ENCODE measurements at regions not wholly inside any gene's neighbourhood (a gene's known extent, or its start where the extent isn't known, plus 50 kb on each side); places are given as distances from the start of the nearest gene placed in this dataset.
"Not testable (repeated sequence)": the region's sequence is repeated elsewhere in the genome, so short reads cannot be mapped to it uniquely, and the experiment has no call there.

DNA sequence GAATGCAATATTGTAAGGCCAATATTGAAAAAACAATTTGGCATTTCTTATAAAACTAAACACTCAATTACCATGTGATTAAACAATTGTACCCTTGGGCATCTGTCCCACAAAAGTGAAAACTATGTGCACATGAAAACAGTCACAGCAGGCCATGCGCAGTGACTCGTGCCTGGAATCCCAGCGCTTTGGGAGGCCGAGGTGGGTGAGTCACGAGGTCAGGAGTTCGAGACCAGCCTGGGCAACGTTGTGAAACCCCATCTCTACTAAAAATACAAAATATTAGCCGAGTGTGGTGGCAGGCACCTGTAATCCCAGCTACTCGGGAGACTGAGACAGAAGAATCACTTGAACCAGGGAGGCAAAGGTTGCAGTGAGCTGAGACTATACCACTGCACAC lies 343.7 kb downstream of the DMRTA1 start:
- ATAC-seq (no peak), DNase-seq (ENCODE audit: missing footprints) (no peak)
- intact Hi-C loops (cut with DNase I): no loop called here

DNA sequence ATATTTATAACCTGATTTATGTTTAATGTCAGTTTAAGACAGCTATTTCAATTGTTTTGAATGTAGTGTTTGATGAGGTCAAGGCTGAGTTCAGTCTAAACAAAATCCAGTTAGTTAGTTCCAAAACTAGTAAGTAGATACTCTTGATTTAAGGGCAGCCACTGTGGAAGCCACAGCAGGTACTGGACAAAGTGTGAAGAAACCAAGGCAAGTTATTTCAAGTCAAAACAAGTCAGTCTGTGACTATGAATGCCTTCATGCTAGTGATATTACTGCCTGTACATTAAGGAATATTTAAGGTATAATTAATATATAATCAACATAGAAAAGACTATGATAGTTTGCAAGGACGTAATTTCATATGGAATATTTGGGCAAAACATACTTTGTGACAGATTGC lies 362.3 kb downstream of the DMRTA1 start:
- ATAC-seq: no peak
- intact Hi-C loops (cut with DNase I): no loop called here
- no peak for DNase-seq (ENCODE audit: missing footprints)

DNA sequence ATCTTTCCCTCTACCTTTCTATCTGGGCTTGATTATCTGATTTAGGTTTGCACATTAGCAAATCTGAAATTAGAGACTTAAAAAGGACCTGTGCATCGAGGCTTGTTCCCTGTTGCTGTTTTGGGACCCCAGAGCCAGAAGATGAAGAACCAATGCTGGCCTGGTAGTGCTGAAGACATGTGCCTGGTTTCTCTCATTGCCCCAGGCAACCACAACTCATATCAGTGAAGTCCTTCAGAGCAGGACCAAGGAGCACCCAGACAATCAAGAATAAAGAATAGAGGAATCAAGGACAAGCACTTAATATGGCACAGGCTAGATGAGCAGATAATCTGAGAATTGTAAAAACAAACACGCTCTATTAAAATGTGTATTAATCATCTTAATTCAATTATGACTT lies 362.7 kb downstream of the DMRTA1 start:
- no peak for ATAC-seq
- no peak for DNase-seq (ENCODE audit: missing footprints)
- intact Hi-C loops (cut with DNase I): no loop called here

DNA sequence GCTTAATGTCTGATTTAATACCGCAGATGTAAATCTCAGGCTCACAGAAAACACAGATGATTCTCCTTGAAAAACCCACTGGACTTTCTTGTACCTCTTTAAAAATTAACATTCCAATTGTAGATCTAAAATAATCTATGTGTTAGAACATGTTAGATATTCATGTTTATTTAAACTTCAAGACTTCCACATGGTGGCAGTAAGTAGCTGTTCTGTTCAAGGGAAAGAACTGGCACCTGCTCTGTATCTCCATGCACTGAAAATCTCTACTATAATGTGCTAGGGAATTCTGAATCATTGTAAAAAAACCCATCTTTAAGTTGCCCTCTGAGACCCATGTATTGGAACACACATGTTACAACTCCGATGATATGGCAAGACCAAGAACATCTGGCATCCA lies 366.9 kb downstream of the DMRTA1 start:
- DNase-seq (ENCODE audit: missing footprints) (no peak), ATAC-seq (no peak)
- intact Hi-C loops (cut with DNase I): no loop called here

DNA sequence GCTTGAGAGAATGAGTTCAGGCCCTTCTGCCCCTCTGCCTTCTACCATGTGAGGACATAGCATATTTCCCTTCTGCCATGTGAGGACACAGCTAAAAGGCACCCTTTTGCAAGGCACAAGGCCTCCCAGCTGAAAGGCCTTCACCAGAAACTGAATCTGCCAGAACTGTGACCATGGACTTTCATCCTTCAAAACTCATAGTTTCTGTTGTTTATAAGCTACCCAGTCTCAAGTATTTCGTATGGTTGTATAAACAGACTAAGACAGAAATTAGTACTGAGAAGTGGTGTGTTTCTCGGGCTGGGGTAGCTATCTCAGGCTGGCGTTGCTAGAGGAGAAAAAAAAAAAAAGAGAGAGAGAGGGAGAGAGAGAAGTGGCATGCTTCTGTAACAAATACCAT lies 368.6 kb downstream of the DMRTA1 start:
- ATAC-seq (no peak), DNase-seq (ENCODE audit: missing footprints) (no peak)
- intact Hi-C loops (cut with DNase I): no loop called here

DNA sequence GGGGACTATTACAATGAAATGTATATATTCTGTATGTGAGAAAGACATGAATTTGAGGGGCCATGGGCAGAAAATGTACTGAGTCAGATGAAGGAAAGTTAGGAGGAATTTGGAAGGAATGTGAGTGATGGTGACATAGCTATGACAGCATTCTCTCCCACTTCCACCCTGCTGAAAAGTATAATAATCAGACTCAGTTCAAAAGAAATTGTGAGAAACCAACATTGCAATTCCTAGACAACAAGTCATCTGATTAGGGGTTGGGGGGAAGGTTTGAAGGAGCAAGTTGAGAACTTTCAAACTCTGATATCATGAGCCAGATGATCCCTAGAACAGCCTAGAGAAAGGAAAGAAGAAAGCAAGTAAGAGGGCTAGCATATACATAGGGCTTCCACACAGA lies 370.6 kb downstream of the DMRTA1 start:
- intact Hi-C loops (cut with DNase I): no loop called here
- ATAC-seq (no peak), DNase-seq (ENCODE audit: missing footprints) (no peak)

DNA sequence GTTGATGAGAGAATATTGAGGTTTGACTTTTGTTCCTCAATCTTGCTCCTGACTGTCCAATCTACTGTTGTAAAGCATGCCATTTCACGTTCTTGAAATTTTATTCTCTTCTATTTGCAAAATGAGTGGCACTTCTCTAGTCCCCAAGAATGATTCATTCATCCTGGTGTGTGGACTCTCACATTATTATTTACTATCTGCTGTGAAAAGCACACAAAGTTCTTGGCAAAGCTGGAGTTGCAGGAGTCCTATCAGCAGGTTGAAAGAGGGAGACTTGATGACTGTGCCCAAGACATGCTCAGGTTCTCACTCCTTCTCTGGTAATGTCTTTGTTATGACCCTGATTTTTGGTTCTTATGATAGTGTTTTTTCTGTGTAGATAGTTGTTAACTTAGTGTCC lies 382.6 kb downstream of the DMRTA1 start:
- DNase-seq (ENCODE audit: missing footprints) (no peak), ATAC-seq (no peak)
- intact Hi-C loops (cut with DNase I): no loop called here

DNA sequence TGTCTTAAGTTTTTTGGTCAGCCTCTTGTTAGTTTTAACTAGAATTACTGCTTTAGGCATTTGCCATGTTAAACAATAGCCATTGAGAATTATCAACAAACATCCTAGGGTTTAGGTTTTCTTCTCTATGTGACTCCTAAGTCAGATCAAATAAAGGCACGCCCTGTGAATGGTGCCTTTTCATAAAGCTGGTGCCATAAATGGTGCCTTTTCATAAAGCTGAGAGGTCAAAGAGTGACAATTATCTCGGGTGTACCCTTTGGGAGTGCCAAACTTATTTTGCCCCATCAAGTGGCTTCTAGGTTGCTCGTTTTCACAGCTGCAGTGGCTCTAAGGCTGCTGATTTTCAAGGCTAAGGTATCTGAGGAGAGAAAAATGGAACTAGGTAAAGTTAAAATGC lies 391.6 kb downstream of the DMRTA1 start:
- no peak for DNase-seq (ENCODE audit: missing footprints)
- ATAC-seq: no peak
- intact Hi-C loops (cut with DNase I): no loop called here

DNA sequence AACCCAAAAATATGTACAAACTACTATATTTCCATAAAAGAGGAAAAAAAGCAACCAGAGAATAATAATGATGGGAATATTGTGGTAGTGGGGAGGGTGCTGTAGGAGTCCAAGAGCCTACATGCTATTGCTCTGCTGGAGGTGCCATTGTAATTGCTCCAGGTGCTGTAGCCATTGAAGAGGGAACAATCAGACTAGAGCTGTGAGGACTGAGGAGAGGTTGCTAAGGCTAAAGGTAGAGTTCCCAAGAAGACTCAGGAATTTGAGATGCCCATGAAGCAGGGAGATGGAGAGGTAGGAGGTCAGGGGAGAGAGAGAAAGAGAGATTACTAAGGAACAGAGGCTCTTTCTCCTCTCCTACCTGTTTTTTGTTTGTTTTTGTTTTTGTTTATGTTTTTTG lies 394.0 kb downstream of the DMRTA1 start:
- intact Hi-C loops (cut with DNase I): no loop called here
- no peak for DNase-seq (ENCODE audit: missing footprints)
- ATAC-seq: no peak

DNA sequence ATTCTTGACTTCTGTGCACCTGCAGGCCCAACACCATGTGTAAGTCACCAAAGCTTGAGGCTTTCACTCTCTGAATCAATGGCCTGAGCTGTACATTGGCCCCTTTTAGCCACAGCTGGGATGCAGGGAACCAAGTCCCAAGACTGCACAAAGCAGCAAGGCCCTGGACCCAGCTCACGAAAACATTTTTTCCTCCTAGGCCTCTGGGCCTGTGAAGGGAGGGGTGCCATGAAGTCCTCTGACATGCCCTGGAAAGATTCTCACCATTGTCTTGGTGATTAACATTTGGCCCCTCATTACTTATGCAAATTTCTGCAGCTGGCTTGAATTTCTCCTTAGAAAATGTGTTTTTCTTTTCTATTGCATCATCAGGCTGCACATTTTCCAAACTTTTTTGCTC lies 398.6 kb downstream of the DMRTA1 start:
- intact Hi-C loops (cut with DNase I); DNase-seq (ENCODE audit: missing footprints); ATAC-seq: not testable (repeated sequence)

DNA sequence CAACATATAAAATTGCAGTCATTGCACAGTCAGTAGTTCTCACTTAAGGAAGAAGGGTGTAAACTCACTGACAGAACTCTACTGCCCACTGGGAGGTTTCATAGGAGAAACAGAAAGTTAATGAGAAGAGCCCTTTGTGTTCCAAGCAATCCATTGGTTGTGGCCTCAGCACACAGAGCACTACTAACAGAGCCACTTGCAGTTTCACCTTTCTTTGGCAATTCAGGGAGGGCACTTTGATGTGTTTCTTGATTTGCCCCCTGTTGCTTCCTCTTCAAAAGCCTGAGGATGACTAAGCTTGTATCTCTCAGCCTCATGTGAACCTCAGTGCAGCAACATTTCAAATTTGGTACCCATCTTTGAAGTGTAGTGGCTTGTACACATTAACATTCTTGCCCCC lies 409.4 kb downstream of the DMRTA1 start:
- intact Hi-C loops (cut with DNase I): no loop called here
- DNase-seq (ENCODE audit: missing footprints): no peak
- ATAC-seq: no peak

DNA sequence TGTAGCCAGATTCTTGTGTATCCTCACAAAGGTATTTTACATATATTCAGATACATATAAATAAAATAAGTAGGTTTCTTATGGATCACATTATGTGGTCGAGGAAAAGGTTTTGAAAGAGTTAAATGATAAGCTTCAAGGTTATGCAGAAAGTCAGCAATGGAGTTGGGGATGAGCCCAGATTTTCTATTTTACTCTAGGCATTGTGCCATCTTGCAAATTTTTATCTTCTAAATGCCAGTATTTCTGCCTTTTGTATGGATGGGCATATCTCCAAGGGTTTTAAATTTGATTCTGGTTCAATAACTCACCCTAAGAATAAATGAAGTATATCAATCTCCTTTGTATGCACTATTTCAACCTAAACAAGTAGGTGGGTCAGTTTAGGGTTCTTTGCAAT lies 410.7 kb downstream of the DMRTA1 start:
- intact Hi-C loops (cut with DNase I): no loop called here
- ATAC-seq (no peak), DNase-seq (ENCODE audit: missing footprints) (no peak)

DNA sequence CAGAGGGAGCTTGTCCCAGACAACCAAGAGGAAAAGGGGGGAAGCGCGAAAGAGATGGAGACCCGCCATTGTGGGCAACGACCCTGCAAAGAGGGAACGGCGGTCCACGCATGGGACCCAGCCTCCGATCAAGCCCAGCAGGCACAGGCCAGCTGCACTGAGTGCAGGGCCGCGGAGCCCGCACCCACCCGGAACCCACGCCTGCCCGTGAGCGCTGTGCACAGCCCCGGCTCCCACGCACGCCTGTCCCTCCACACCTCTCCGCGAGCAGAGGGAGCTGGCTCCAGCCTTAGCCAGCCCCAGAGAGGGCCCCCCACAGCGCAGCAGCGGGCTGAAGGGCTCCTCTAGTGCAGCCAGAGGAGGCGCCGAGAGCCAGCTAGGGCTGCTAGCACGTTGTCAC lies 416.5 kb downstream of the DMRTA1 start:
- DNase-seq (ENCODE audit: missing footprints) (no peak), ATAC-seq (no peak)
- intact Hi-C loops (cut with DNase I): no loop called here

DNA sequence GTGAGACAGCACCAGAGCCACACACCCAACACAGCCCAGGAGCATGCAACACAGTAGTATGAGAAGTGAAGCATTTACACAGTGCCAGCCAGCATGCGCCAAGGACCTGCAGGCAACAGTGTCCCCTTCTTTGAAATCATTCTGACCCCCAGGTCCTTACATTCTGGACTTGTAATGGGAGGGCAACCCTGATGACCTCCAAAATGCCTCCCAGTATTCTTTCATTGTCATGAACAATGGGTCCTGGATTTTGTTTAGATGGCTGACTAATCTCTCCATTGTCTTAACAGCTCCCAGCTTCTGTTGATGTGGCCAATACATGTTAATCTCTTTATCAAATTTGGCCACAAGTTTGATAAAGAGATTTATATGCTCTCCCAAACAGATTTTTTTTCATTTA lies 417.1 kb downstream of the DMRTA1 start:
- ATAC-seq: no peak
- intact Hi-C loops (cut with DNase I): no loop called here
- no peak for DNase-seq (ENCODE audit: missing footprints)

DNA sequence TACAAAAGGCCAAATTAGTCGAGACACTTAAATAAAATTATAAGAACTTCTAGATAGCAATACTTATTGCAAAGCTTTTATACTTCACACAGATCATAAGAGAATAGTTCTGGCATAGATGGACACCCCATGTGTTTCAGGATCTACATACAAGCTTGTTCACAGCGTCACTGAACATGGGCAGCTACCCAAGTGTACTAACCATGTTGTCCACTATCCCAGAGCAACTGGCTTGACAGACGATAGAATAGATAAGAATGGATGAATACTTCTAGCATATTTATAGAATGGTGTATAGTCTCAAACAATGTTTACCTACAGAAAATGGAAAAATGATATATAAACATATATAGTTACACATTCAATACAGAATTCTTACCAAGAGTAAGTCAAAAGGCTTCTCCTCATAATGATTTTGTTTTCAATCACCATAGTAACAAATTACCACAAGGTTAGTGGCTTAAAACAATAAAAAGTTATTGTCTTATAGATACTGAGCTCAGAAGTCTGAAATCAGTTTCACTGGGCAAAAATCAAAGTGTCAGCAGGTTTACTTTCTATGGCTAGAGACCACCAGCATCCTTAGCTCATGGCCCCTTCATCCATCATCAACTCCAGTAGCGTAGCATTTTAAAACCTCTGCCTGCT lies 446.7 kb downstream of the DMRTA1 start:
- ATAC-seq: no peak
- intact Hi-C loops (cut with DNase I): no loop called here
- no peak for DNase-seq (ENCODE audit: missing footprints)

DNA sequence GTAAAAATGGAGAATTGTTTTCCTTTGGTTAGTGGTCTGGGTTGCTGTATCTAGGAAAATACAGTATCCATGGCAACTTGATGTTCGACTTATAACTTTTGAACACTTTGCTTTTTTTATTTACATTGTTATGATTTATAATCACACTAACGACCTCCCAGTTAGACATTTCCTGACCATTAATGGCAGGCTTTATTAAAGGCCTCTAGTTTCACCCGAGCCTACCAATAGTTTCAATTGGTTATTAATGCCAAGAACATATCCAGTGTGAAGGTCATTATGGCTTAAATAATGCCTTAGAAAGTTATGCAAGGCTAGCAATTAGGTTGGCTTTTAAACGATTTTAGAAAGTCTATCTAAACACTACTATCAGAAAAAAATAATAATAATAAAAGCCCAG lies 452.0 kb downstream of the DMRTA1 start:
- DNase-seq (ENCODE audit: missing footprints) (no peak), ATAC-seq (no peak)
- intact Hi-C loops (cut with DNase I): no loop called here

DNA sequence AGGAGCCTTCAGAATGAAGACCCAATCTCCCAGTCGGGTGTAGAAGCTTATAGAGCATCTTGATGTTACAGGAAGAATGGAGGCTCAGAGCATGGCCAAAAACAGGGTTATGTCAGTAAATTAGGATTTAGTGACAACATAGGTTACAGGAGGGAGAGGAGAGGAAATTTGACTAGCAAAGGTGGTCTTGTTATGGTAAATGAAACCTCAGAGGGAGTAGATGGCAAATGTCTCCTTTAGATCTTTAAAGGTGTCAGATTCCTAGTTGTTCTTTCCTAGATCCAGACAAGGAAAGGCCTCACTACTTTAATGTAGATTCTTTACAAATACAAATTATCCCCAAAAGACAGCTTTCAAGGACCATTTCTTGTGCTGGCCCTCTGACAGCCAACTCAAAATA lies 465.0 kb downstream of the DMRTA1 start:
- intact Hi-C loops (cut with DNase I): no loop called here
- DNase-seq (ENCODE audit: missing footprints): no peak
- no peak for ATAC-seq

DNA sequence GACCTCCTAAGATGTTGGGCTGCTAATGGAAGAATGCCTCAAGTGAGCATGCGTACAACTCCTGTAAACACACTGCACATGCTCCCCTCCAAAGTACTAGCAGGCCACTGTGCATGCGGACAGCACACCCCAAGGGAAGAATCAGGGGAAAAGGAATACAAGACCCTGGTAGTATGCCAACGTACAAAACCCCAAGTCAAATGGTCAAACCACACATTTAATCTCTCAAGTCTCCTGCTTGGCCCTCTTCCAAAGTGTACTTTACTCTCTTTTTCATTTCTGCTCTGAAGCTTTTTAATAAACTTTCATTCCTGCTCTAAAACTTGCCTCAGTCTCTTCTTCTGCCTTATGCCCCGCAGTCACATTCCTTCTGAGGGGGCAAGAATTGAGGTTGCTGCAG lies 466.4 kb downstream of the DMRTA1 start:
- DNase-seq (ENCODE audit: missing footprints) (no peak), ATAC-seq (no peak)
- intact Hi-C loops (cut with DNase I): no loop called here

DNA sequence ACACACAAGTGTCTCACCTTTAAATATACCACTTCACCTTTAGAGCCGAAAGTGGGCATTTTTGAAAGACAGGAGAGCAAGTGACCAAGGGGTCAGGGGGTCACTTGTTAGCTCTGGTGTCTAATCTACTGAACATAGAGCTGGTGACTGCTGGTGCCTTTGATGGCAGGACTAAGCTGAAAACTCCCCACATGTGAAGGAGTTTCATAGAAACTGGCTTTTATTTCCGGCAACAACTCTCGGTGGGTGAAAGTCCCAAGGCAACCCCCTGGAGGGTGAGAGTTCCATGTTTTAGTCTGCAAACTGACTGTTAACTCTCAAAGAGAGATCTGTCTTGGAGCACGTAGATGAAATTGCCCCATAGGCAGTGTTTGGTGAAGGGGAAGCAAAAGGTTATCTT lies 466.9 kb downstream of the DMRTA1 start:
- no peak for DNase-seq (ENCODE audit: missing footprints)
- no peak for ATAC-seq
- intact Hi-C loops (cut with DNase I): no loop called here

DNA sequence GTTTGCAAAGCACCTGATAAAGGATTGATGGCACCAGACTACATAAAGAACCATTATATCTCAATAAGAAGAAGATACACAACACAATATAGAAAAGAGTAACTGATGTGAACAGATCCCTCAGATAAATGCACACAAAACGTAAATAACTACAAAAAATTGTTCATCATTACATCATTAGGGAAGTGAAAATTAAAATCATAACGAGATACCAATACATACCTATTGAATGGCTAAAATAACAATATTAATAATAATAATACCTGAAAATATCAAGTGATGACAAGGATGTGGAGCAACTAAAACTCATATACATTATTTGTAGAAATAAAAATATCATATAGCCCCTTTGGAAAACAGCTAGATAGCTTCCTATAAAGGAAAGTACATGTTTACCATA lies 469.5 kb downstream of the DMRTA1 start:
- no peak for DNase-seq (ENCODE audit: missing footprints)
- intact Hi-C loops (cut with DNase I): no loop called here
- ATAC-seq: no peak

DNA sequence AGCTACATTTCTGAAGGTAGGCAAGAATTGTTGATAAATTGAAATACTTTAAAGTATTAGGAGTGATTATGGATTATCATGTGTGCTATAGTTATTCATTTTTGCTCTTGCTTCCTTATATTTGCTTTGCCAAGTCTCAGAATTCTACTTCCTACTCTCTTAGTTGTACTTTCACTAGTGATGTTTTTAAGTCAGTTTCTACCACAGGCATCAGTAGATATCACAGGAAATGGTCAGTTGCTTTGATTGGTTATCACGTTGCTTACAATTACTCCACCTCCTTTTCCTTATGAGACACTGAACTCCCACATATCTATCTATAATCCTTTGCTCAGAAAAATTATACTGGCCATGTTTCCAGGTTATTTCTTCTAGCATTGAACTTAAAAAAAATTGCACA lies 472.8 kb downstream of the DMRTA1 start:
- DNase-seq (ENCODE audit: missing footprints): no peak
- intact Hi-C loops (cut with DNase I): no loop called here
- no peak for ATAC-seq

DNA sequence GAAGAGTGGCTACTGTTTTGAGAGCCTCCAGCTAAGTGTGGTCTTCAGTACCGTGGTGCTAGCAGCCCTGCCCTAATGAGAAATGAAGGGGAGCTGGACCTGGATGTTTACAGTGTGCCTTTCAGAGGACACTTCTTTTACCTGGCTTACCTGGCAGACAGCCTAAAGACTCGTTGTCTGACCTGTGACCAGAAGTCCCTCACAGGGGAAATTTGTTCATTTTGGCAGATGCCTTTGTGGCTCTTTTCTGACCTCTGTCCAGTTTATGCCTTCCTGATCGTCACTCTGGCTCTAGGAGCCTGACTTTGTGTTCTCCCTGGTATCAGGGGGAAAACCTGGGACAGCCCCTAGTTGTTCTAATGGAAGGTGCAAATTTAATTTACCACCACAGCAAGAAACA lies 475.1 kb downstream of the DMRTA1 start:
- DNase-seq (ENCODE audit: missing footprints): no peak
- no peak for ATAC-seq
- intact Hi-C loops (cut with DNase I): no loop called here

All from Right ventricle myocardium inferior (tissue), 1 donor.